Neural cell (in vitro differentiated cells): ENCODE measurements at regions not wholly inside any gene's neighbourhood (a gene's known extent, or its start where the extent isn't known, plus 50 kb on each side); places are given as distances from the start of the nearest gene placed in this dataset.

Source experiments
- H2AFZ ChIP-seq: fragments of 200-600, 300-800 bp; sonication (generic), shearing (Covaris generic); 2 replicates; pipeline ENCODE4 v1.6.0; 2014; ENCODE audit warnings: low read depth, mild to moderate bottlenecking, antibody characterized with exemption, low read length, moderate library complexity
- H3F3A ChIP-seq: fragments of 200-600 bp; shearing (Covaris generic); 2 replicates; pipeline ENCODE4 v1.6.1; 2016; ENCODE audit warnings: mild to moderate bottlenecking, moderate library complexity, mixed read lengths, antibody characterized with exemption, low read length; ENCODE audit not compliant: insufficient read depth, poor library complexity, severe bottlenecking
- H3K27ac ChIP-seq: fragments of 200-600, 300-800 bp; sonication (generic), shearing (Covaris generic); 2 replicates; pipeline ENCODE4 v1.5.1; 2014; ENCODE audit warnings: mild to moderate bottlenecking, low read length, moderate library complexity
- H3K27me3 ChIP-seq: fragments of 300-800, 200-600 bp; sonication (generic), shearing (Covaris generic); 2 replicates; pipeline ENCODE4 v1.6.0; 2014; ENCODE audit warnings: mild to moderate bottlenecking, low read depth, low read length, moderate library complexity; ENCODE audit not compliant: insufficient read depth
- H3K36me3 ChIP-seq: fragments of 300-800, 200-600 bp; sonication (generic), shearing (Covaris generic); 2 replicates; pipeline ENCODE4 v1.5.1; 2014; ENCODE audit warnings: mild to moderate bottlenecking, antibody characterized with exemption, low read length, moderate library complexity; ENCODE audit not compliant: insufficient read depth
- H3K4me2 ChIP-seq: fragments of 300-800, 200-600 bp; sonication (generic), shearing (Covaris generic); 2 replicates; pipeline ENCODE4 v1.6.0; 2014; ENCODE audit warnings: mild to moderate bottlenecking, low read length
- H3K4me3 ChIP-seq: fragments of 300-800, 200-600 bp; sonication (generic), shearing (Covaris generic); 2 replicates; pipeline ENCODE4 v1.5.1; 2014; ENCODE audit warnings: mild to moderate bottlenecking, low read length, moderate library complexity
- H3K79me2 ChIP-seq: fragments of 200-600 bp; shearing (Covaris generic); replicated peaks from 2 replicates; pipeline ENCODE4 v1.6.0; 2014; ENCODE audit warnings: mild to moderate bottlenecking, low read length, moderate library complexity; ENCODE audit not compliant: insufficient read depth
- H3K9ac ChIP-seq: fragments of 300-800, 200-600 bp; sonication (generic), shearing (Covaris generic); 2 replicates; pipeline ENCODE4 v1.6.1; 2016; ENCODE audit warnings: mild to moderate bottlenecking, low read length, mixed read lengths
- H3K9me2 ChIP-seq: fragments of 200-600 bp; shearing (Covaris generic); 2 replicates; pipeline ENCODE4 v1.6.1; 2016; ENCODE audit warnings: mild to moderate bottlenecking, low read length, mixed read lengths; ENCODE audit not compliant: insufficient read depth
- H3K9me3 ChIP-seq: fragments of 200-600, 300-800 bp; sonication (generic), shearing (Covaris generic); 2 replicates; pipeline ENCODE4 v1.6.1; 2016; ENCODE audit warnings: mild to moderate bottlenecking, mixed run types, low read length, moderate library complexity, mixed read lengths
- H4K20me1 ChIP-seq: fragments of 200-600 bp; shearing (Covaris generic); 2 replicates; pipeline ENCODE4 v1.6.1; 2016; ENCODE audit warnings: mild to moderate bottlenecking, mixed run types; ENCODE audit not compliant: insufficient read depth
- CTCF ChIP-seq: fragments of 450-650 bp; IDR thresholded peaks from 2 replicates; pipeline ENCODE4 v1.5.1; 2014; ENCODE audit warnings: antibody characterized with exemption, mild to moderate bottlenecking, moderate library complexity; ENCODE audit not compliant: poor library complexity, severe bottlenecking
- EP300 ChIP-seq: fragments of 450-650 bp; conservative IDR thresholded peaks from 2 replicates; pipeline ENCODE4 v1.6.1; 2014; ENCODE audit warnings: antibody characterized with exemption, mild to moderate bottlenecking, moderate library complexity; ENCODE audit not compliant: poor library complexity, severe bottlenecking
- EZH2 ChIP-seq: fragments of 200-600, 300-800 bp; shearing (Covaris generic), sonication (generic); IDR thresholded peaks from 2 replicates; pipeline ENCODE4 v1.6.1; 2014; ENCODE audit warnings: antibody characterized with exemption, low read length, borderline replicate concordance, mild to moderate bottlenecking; ENCODE audit not compliant: insufficient read depth, poor library complexity, severe bottlenecking
- MXI1 ChIP-seq: fragments of 450-650 bp; conservative IDR thresholded peaks from 2 replicates; pipeline ENCODE4 v1.6.1; 2014; ENCODE audit warnings: antibody characterized with exemption, mild to moderate bottlenecking; ENCODE audit not compliant: poor library complexity, severe bottlenecking
- POLR2AphosphoS5 ChIP-seq: IDR thresholded peaks from 2 replicates; pipeline ENCODE4 v1.6.1; 2012
- RAD21 ChIP-seq: fragments of 450-650 bp; conservative IDR thresholded peaks from 2 replicates; pipeline ENCODE4 v1.6.1; 2014; ENCODE audit warnings: antibody characterized with exemption, mild to moderate bottlenecking, moderate library complexity
- SMC3 ChIP-seq: fragments of 450-650 bp; conservative IDR thresholded peaks from 2 replicates; pipeline ENCODE4 v1.6.1; 2014; ENCODE audit warnings: antibody characterized with exemption, mild to moderate bottlenecking, moderate library complexity; ENCODE audit not compliant: poor library complexity
- TAF1 ChIP-seq: IDR thresholded peaks from 2 replicates; pipeline ENCODE4 v1.6.1; 2012; ENCODE audit warnings: low read depth
- TF ChIP-seq, protein P1 (sequence below): IDR thresholded peaks from 2 replicates; pipeline ENCODE4 v1.6.1; 2012; ENCODE audit warnings: borderline replicate concordance

DNA sequence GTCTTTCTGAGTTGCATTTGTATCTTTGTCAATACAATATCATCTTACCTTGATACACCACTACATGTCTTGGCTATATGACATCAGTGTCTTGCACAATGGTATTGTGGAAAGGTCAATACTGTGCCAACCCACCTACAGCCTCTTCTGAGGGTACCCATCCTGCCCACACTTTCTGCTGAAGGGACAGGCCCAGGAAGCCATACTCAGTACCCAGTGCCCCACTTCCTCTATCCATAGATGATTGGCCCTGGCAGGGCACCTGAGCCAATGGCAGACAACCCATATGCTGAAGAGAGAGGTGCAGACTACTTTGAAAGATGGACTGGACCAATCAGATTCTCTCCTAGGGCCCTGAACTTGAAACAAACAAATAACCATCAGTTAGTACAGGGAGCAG is 152.0 kb upstream of the ADO start:
- Histone ChIP-seq H3K4me3 (no peak overlapping the region), H3K36me3 (no peaks in the 10 kb centered on the region), H3K9ac (no peak overlapping the region), H4K20me1 (no peaks in the 10 kb centered on the region), H3K9me3 (no peaks in the 10 kb centered on the region), H3K79me2 (no peaks in the 10 kb centered on the region), H3K9me2 (no peaks in the 10 kb centered on the region), H3K4me2 (no peak overlapping the region), H3K27ac (no peak overlapping the region), H3K27me3 (no peaks in the 10 kb centered on the region), H2AFZ (no peak overlapping the region), H3F3A (no peaks in the 10 kb centered on the region)
- TF ChIP-seq CTCF (no peak), EP300 (no peak), POLR2AphosphoS5 (no peak), TAF1 (no peak), SMC3 (no peak), MXI1 (no peak), EZH2 (no peak), RAD21 (no peak)
- TF ChIP-seq, protein P1, sequence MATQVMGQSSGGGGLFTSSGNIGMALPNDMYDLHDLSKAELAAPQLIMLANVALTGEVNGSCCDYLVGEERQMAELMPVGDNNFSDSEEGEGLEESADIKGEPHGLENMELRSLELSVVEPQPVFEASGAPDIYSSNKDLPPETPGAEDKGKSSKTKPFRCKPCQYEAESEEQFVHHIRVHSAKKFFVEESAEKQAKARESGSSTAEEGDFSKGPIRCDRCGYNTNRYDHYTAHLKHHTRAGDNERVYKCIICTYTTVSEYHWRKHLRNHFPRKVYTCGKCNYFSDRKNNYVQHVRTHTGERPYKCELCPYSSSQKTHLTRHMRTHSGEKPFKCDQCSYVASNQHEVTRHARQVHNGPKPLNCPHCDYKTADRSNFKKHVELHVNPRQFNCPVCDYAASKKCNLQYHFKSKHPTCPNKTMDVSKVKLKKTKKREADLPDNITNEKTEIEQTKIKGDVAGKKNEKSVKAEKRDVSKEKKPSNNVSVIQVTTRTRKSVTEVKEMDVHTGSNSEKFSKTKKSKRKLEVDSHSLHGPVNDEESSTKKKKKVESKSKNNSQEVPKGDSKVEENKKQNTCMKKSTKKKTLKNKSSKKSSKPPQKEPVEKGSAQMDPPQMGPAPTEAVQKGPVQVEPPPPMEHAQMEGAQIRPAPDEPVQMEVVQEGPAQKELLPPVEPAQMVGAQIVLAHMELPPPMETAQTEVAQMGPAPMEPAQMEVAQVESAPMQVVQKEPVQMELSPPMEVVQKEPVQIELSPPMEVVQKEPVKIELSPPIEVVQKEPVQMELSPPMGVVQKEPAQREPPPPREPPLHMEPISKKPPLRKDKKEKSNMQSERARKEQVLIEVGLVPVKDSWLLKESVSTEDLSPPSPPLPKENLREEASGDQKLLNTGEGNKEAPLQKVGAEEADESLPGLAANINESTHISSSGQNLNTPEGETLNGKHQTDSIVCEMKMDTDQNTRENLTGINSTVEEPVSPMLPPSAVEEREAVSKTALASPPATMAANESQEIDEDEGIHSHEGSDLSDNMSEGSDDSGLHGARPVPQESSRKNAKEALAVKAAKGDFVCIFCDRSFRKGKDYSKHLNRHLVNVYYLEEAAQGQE: no peak

DNA sequence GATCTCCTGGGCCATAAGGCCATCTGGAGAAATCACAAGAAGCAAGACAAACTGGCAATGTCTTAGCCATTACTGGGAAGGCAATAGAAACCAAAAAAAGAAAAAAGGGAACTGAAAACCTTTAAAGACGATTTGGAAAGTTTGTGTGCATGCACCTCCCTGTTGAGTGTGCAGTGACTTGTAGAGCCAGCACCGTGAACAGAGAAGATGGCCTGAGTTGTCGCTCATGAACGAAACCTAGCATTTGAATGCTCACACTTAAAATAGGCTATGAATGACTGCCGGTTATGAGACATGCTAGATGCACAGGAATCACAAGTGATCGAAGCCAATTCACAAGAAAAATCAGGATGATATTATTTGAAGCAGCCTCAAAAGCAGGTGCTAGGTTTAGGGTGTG is 151.3 kb upstream of the ADO start:
- Histone ChIP-seq H4K20me1 (no peaks in the 10 kb centered on the region), H3K9me3 (no peaks in the 10 kb centered on the region), H3K79me2 (no peaks in the 10 kb centered on the region), H3K9ac (no peak overlapping the region), H3K9me2 (no peaks in the 10 kb centered on the region), H3F3A (no peaks in the 10 kb centered on the region), H3K4me3 (no peak overlapping the region), H3K27me3 (no peaks in the 10 kb centered on the region), H2AFZ (no peak overlapping the region), H3K4me2 (no peak overlapping the region), H3K36me3 (no peaks in the 10 kb centered on the region), H3K27ac (no peak overlapping the region)
- no peak for TF ChIP-seq MXI1
- TF ChIP-seq CTCF: no peak
- no peak for TF ChIP-seq EZH2
- no peak for TF ChIP-seq EP300
- no peak for TF ChIP-seq SMC3
- TF ChIP-seq, protein P1: no peak
- no peak for TF ChIP-seq POLR2AphosphoS5
- TF ChIP-seq TAF1: no peak
- TF ChIP-seq RAD21: no peak
